Muscle of leg (tissue), 3 donors: ENCODE measurements at regions not wholly inside any gene's neighbourhood (a gene's known extent, or its start where the extent isn't known, plus 50 kb on each side); places are given as distances from the start of the nearest gene placed in this dataset.

Source experiments
- DNase-seq: peaks from one replicate; pipeline ENCODE4 v3.0.0; 2013
- H3K27ac ChIP-seq: one replicate; pipeline ENCODE4 v1.5.1; 2013; ENCODE audit warnings: mild to moderate bottlenecking, low read length, control low read depth
- H3K27me3 ChIP-seq: one replicate; pipeline ENCODE4 v1.6.1; 2013; ENCODE audit warnings: low read length; ENCODE audit not compliant: control insufficient read depth, insufficient read depth
- H3K36me3 ChIP-seq: one replicate; pipeline ENCODE4 v1.6.1; 2013; ENCODE audit warnings: low read length; ENCODE audit not compliant: control insufficient read depth, insufficient read depth
- H3K4me1 ChIP-seq: one replicate; pipeline ENCODE4 v1.6.1; 2013; ENCODE audit warnings: low read length; ENCODE audit not compliant: control insufficient read depth, insufficient read depth
- H3K4me3 ChIP-seq: one replicate; pipeline ENCODE4 v1.5.1; 2013; ENCODE audit warnings: low read length, control low read depth
- H3K9me3 ChIP-seq: replicated peaks from 2 replicates; pipeline ENCODE4 v1.6.1; 2013; ENCODE audit warnings: low read depth, low read length; ENCODE audit not compliant: control insufficient read depth
- WGBS: methylation state at CpG from one replicate; pipeline ENCODE4 v1.1.5; 2013; ENCODE audit warnings: missing lambda C conversion rate; ENCODE audit not compliant: insufficient coverage; 5-methylcytosine and 5-hydroxymethylcytosine counted together

DNA sequence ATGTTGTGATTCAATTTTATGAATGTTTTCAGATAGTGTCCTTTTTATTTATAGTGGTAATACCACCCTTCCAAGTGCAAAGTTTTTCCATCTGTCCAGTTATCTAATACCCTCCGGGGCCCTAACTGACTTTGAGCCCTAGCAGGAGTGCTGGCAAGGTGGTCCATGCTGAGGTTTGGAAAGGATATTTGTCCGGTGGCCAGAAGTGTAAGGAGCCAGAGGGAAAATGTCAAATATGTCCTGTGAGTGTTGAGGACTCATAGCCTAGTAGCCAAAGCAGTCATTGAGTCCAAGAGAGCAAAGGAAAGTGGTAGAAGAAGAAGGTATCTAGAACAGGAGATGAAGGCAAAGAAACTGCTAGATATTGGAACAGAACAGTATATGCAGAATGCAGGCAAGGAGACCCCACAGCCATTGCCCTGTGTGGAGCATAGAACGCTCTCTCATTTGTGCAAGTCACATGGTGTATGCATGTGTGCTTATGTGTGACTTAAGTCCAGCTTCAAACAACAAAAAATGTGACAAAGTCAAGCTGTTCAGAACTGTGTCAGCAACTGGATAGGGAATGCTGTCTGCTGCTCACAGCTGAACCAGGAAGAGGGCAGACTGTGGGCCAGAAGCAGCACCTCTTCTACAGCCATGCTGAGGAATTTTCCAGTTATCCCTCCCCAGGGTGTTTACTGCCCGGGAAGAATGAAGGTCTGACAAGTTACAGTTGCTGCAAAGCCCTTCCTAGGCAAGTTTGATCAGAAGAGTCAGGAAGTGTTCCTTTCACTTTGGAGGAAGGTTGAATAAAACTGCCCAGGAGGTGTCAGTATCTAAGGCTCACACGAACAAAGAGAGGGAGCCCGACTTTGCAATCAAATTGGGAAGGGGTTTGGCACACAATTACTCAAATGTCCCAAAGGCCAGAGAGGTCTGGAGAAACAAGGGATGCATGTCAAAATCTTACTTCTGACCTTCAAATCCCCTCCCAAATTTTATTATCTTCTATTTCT, 463.3 kb upstream of the DMAC1 start:
- no peaks in the 10 kb centered on the region for H3K36me3 ChIP-seq
- 41% methylated on average over 3 of the region's 6 CpGs for WGBS
- peak; percentile 12 for DNase-seq
- no peaks in the 10 kb centered on the region for H3K27me3 ChIP-seq
- H3K4me3 ChIP-seq, result no peak overlapping the region
- H3K27ac ChIP-seq, result no peak overlapping the region
- H3K4me1 ChIP-seq, result peaks cover 9% of the 10 kb centered on the region
- H3K9me3 ChIP-seq, result no peaks in the 10 kb centered on the region

DNA sequence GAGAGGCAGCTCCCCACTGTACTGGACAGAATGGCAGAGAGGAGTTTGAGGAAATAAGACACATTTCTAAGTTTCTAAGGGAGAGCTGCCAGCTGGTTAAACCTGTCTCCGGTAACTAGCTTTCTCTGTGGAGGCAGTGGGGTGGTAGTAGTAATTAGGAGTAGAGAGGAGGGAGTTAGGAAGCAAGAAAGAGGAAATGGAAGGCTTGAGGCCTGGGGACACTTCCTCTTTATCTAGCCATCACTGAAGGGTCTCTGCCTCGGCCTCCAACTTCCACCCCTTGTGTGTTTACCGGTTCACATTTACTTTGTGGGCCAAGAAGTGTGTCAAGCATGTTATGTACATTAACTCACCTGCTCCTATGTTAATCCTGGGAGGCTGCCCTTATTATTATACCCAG, 462.2 kb upstream of the DMAC1 start:
- 83% methylated on average over 1 of the region's 3 CpGs for WGBS
- Histone ChIP-seq H3K36me3 (no peaks in the 10 kb centered on the region), H3K27ac (no peak overlapping the region), H3K9me3 (no peaks in the 10 kb centered on the region), H3K27me3 (no peaks in the 10 kb centered on the region), H3K4me3 (no peak overlapping the region), H3K4me1 (peaks cover 7% of the 10 kb centered on the region)
- no peak for DNase-seq

- H3K4me3 ChIP-seq, result no peak overlapping the region
- 44% methylated on average over 2 of the region's 4 CpGs for WGBS
- no peak overlapping the region for H3K27ac ChIP-seq
- peaks cover 7% of the 10 kb centered on the region for H3K4me1 ChIP-seq
- no peaks in the 10 kb centered on the region for H3K9me3 ChIP-seq
- no peaks in the 10 kb centered on the region for H3K36me3 ChIP-seq
- DNase-seq, result no peak
- H3K27me3 ChIP-seq, result no peaks in the 10 kb centered on the region
Measured at GRCh38 chr9:8259028-8259427, 459.4 kb upstream of the DMAC1 start.

- Histone ChIP-seq H3K36me3 (no peaks in the 10 kb centered on the region), H3K27ac (no peak overlapping the region), H3K9me3 (no peaks in the 10 kb centered on the region), H3K27me3 (no peaks in the 10 kb centered on the region), H3K4me3 (no peak overlapping the region), H3K4me1 (no peaks in the 10 kb centered on the region)
- WGBS, result no CpG with 5 or more reads among the region's 2 CpGs
- no peak for DNase-seq
Measured at GRCh38 chr9:8256880-8257279, 457.3 kb upstream of the DMAC1 start.

DNA sequence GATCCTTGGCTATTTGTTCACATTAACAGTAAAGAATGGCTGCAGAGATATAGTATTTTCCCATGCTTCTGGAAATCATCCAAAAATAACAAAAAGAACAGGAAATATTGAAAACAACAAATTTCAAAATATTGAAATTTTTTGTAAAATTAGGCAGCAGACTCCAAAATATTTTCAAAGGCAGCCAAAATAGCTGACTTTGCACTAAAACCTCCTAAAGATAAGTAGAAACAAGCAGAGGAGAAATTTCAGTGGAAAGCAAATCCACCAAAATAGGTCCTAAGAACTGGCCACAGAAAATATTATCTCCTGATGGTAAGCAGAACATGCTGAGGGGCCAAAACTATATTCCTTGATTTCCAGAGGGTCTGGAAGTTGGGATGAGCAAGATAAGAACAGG, 456.3 kb upstream of the DMAC1 start:
- DNase-seq, result no peak
- Histone ChIP-seq H3K4me1 (no peaks in the 10 kb centered on the region), H3K36me3 (no peaks in the 10 kb centered on the region), H3K4me3 (no peak overlapping the region), H3K27ac (no peak overlapping the region), H3K9me3 (no peaks in the 10 kb centered on the region), H3K27me3 (no peaks in the 10 kb centered on the region)

DNA sequence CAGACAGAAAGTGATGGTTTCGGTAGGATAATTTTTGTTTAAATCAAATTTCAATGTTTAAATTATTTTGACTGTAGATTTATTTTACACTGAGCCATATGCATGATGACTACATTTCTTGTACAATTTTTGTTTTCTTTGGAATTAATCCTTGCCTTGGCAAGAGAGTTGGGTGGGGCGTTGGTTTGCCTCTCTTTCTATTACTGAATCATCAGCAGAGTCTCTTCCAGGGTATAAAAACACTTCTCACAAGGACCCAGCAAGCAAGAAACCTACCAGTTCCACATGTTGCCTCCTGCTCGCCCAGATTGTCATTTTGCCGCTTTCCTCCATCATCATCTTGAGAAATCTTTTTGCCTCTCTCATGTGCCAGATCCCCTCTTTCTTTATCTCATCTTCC, 455.0 kb upstream of the DMAC1 start:
- Histone ChIP-seq H3K36me3 (no peaks in the 10 kb centered on the region), H3K9me3 (no peaks in the 10 kb centered on the region), H3K27me3 (no peaks in the 10 kb centered on the region), H3K4me3 (no peak overlapping the region), H3K4me1 (no peaks in the 10 kb centered on the region), H3K27ac (no peak overlapping the region)
- peak; percentile 19 for DNase-seq
- WGBS, result 96% methylated on average over 2 of the region's 4 CpGs

GRCh38 chr9:8252445-8252844, 452.9 kb upstream of the DMAC1 start:
- 86% methylated on average over 1 of the region's 4 CpGs for WGBS
- Histone ChIP-seq H3K36me3 (no peaks in the 10 kb centered on the region), H3K9me3 (no peaks in the 10 kb centered on the region), H3K27ac (no peak overlapping the region), H3K27me3 (no peaks in the 10 kb centered on the region), H3K4me1 (no peaks in the 10 kb centered on the region), H3K4me3 (no peak overlapping the region)
- DNase-seq, result no peak

- Histone ChIP-seq H3K9me3 (no peaks in the 10 kb centered on the region), H3K4me1 (no peaks in the 10 kb centered on the region), H3K27ac (no peak overlapping the region), H3K27me3 (no peaks in the 10 kb centered on the region), H3K4me3 (no peak overlapping the region), H3K36me3 (no peaks in the 10 kb centered on the region)
- no peak for DNase-seq
Measured at GRCh38 chr9:8251566-8251965, 452.0 kb upstream of the DMAC1 start.

DNA sequence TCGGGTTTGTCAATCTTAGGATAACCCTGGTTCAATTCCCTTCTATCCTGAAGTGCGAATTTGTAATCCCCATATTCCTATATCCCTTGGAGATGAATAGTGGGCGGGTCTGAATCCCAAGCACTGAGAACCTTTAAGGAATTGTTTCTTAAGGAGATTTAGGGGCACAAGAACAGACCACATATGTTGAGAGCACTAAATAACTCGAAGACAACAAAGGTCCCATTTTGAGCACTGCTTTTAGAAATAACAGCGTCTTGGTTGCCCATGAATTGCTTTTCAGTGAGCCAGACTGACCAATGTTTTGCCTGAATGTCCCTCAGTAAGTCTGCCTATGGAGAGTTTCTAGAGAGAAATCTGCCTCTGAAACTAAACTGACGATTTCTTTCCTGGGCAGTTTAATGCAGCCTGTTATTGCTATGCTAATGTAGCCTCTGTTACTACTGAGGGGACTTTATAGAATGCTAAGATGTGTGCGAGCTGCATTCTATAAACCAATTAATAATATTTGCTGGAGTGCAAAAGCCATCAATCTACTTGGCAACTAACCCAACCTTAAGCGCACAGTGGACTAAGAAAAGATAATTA, 445.0 kb upstream of the DMAC1 start:
- H3K4me1 ChIP-seq, result no peaks in the 10 kb centered on the region
- H3K9me3 ChIP-seq, result no peaks in the 10 kb centered on the region
- DNase-seq, result no peak
- H3K4me3 ChIP-seq, result no peak overlapping the region
- WGBS, result 90% methylated on average over 3 of the region's 8 CpGs
- no peak overlapping the region for H3K27ac ChIP-seq
- no peaks in the 10 kb centered on the region for H3K36me3 ChIP-seq
- H3K27me3 ChIP-seq, result no peaks in the 10 kb centered on the region

DNA sequence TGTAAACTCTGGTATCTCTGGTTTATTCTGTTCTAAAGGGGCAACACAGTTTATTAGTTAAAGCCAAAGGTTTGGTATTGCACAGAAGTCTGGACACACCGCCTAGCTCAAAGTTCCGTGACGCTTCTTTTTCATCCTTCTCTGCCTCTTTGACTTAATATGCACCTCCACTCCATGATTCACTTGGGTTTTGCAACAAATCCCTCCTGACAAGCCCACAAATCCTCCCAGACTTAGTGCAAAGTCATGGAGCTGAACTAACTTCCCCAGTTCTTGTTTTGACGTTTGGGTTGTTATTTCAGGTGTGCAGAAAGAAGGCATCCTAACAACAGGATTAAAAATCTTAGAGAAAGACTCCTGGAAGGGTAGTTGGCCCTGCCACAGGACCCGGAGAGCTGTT, 441.6 kb upstream of the DMAC1 start:
- H3K9me3 ChIP-seq, result no peaks in the 10 kb centered on the region
- 24% methylated on average over 1 of the region's 5 CpGs for WGBS

More for the DNA sequence above, 441.6 kb upstream of the DMAC1 start:
- Histone ChIP-seq H3K36me3 (no peaks in the 10 kb centered on the region), H3K4me3 (no peak overlapping the region), H3K27me3 (no peaks in the 10 kb centered on the region), H3K4me1 (no peaks in the 10 kb centered on the region), H3K27ac (no peak overlapping the region)
- no peak for DNase-seq
